HT-29 (cell line): ENCODE measurements at regions not wholly inside any gene's neighbourhood (a gene's known extent, or its start where the extent isn't known, plus 50 kb on each side); places are given as distances from the start of the nearest gene placed in this dataset.

Experiments
- DNase-seq: peaks from one replicate; pipeline ENCODE4 v3.0.0-alpha.2; 2015; ENCODE audit warnings: low spot score

GRCh38 chr6:85396159-85396808 lies 53.6 kb upstream of the NT5E start:
- DNase-seq, result no peak

- no peak for DNase-seq
Measured at GRCh38 chr6:85395746-85396145, 54.1 kb upstream of the NT5E start.

DNA sequence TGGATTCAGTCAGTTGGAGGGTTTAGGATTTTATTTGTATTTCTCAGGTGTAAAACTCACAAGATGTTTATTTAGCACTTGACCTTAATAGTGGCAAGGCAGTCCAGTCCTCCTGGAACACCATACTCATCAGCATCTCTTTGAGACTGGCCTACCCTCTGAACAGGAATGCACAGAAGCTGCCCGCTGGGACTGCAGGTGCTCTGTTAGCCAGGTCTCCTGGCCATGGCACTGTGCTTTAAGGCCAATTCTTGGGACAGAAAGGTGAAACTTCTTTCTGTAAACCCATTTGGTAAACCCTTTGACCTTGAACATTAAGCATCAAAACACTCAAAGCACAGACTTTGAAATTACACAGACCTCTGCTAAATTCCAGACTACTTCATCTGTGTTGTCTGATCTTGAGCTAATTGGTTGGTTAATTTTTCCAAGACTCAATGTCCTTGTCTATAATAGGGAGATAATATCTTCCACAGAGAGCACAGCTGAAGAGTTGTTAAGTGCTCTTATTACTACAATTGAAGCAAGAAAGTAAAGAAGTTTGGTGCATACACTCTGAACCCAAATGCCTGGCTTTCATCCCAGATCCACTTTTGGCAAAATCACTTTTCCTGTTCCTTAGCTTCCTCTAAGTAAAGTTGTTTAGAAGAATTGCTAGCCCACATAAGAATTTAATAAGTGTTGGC lies 54.9 kb upstream of the NT5E start:
- DNase-seq, result no peak

- no peak for DNase-seq
Measured at GRCh38 chr6:85394199-85394598, 55.7 kb upstream of the NT5E start.

- DNase-seq, result no peak
Measured at GRCh38 chr6:85392379-85392778, 57.5 kb upstream of the NT5E start.

- no peak for DNase-seq
Measured at GRCh38 chr6:85390775-85391174, 59.1 kb upstream of the NT5E start.

GRCh38 chr6:85390105-85390728 lies 59.7 kb upstream of the NT5E start:
- peak; percentile 27 for DNase-seq

GRCh38 chr6:85389151-85389797 lies 60.6 kb upstream of the NT5E start:
- no peak for DNase-seq

- DNase-seq, result no peak
Measured at GRCh38 chr6:85388531-85388930, 61.4 kb upstream of the NT5E start.

DNA sequence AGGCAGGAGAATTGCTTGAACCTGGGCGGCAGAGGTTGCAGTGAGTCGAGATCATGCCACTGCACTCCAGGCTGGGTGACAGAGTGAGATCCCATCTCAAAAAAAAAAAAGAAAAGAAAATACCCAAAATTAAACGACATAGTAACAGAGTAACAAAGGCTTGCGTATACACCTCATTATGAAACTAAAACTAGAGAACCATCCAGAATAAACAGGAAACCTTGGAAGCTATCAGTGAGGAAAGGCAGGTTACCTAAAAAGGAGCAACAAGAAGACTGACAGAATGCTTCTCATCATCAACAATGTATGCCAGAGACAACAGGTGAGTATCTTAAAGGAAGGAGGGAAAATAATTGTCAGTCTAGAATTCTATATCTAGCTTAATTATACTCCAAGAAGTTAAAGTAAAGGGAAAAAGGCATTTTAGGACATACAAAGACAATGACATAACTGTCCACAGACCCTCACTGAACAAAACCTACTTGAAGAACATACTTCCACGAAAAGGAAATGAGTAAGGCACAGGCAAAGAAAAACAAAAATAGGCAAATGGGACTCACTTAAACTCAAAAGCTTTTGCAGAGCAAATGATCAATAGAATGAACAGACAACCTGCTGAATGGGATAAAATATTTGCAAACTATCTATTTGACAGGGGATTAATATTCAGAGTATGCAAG lies 64.1 kb upstream of the NT5E start:
- DNase-seq, result no peak

- no peak for DNase-seq
Measured at GRCh38 chr6:85383042-85383441, 66.8 kb upstream of the NT5E start.

GRCh38 chr6:85382541-85382940 lies 67.3 kb upstream of the NT5E start:
- no peak for DNase-seq

DNA sequence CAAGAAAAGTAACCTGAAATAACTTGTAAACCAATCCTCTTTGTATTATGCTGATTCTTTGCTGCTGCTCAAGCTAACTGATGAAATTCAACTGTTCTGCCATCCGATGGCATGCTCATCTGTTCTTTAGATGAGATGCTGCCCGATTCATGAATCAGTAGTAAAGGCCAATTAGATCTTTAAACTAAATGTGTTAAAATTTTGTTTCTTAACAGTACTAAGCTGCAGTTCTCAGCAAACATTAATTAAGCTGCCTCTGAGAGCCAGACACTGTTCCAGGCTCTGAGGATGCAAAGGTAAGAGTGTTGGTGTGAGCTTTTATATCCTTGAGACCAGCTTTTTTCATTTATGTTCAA lies 77.0 kb upstream of the NT5E start:
- DNase-seq, result no peak

DNA sequence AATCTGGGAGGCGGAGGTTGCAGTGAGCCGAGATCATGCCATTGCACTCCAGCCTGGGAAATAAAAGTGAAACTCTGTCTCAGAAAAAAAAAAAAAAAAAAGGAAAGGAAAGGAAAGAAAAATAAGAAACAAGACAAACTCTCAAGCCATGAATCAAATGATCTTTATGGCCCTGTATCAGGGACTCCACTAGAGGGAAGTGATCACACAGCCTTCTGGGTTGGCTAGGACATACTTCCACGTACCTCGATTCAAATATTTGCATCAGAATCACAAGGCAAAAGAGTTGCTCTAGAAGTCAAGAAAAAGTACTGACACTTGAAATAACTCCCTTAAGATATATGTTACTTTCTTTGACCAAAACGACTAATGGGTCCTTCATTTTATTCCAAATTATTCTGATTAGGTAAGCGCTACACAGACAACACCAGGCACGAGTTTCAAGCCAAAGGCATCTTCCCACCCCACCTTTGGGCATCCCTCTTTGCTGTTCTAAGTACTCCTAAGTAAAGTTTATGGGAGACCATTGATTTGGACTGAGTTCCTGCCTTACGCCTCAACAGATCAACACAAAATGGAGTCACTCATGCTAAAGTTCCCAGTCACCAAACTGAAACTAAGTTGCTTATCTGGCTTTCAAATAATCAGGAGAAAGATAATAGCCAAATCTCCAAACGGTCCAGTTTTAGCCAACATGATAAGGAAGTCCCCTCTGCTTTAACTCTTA lies 77.5 kb upstream of the NT5E start:
- no peak for DNase-seq

- no peak for DNase-seq
Measured at GRCh38 chr6:85368631-85369030, 81.3 kb upstream of the NT5E start.

GRCh38 chr6:85364344-85364743 lies 85.5 kb upstream of the NT5E start:
- no peak for DNase-seq

DNA sequence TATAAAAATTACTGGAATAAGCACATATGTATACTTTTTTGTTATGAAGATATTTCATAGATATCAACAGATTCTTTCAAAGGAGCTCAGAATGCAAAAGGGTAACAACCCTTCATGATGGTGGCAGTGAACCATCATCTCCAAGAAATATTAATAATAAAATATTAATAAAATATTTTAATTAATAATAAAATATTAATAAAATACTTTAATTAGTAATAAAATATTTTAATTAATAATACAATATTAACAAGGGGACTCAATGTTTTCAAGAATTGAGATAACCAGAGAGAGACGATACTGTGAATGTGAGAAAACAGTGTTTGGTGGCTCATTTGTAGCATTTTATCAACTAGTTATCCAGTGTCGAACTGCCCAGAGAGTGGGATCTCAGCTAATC lies 86.0 kb upstream of the NT5E start:
- DNase-seq, result no peak

DNA sequence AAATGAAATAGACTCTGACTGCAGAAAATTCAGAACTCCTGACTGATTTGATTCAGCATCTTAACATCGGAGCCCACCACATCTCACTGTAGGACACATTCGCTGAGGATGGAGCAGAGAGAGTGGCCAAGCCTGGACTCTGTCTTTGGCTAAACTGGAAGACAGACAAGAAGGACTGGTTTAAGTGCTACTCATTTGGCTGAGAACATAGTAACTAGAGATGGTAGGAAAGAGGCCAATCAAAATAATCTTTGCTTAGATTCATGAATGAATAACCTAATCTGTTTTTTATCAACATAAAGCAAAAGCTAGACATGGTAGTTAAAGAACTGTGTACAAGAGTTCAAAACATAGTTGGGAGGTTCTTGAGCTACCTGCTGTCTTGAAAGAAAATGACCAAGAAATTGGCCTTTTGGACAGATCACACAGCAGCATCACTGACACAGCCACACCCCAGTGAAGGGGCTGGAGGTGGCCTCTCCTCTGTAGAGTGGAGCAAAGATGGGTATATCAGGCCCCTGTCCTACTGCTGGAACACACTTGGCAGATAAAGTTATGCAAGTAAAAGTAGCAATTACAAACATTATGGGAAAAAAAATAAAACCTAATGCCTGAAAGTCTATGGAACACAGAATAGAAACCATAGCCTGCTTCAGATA lies 87.1 kb upstream of the NT5E start:
- no peak for DNase-seq

GRCh38 chr6:85361643-85362014 lies 88.3 kb upstream of the NT5E start:
- no peak for DNase-seq

DNA sequence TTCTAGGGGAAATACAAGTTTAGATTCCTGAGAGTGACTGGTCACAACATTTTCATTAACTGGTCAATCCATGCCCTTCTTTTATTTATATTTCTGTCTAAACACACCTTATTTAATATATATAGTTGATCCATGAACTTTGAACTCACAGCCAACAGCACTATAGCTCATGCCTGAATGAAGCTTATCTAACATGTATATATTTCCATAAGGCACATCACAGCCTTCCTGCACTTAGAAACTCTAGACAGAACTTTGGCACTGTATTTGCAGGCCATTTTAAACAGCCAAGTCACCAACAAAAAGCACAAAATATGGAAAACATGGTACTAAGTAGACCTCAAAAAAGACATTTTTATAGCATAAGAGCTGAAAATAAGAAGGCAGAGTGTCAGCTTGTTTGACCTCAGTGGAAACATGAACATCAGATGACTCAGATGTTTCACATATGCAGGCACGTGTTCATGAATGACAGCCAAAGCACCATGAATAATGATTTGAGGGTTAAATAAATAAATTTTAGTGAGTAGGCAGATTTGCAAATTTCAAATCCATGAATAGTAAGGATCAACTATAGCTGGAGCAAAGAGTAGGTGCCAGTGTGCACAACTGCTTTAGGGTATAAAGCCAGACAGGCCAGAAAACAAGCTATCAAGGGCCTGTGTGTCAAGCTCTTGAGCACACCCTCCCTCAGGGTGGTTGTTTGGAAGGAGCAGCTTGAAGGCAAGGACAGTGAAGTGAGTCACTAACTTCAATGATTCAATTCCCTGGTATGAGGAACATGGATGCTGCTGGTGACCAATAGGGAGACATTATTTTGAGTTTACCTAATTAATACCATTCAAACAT lies 88.9 kb upstream of the NT5E start:
- peak; percentile 77 for DNase-seq
